Peyer's patch (tissue), 4 donors: ENCODE measurements at regions not wholly inside any gene's neighbourhood (a gene's known extent, or its start where the extent isn't known, plus 50 kb on each side); places are given as distances from the start of the nearest gene placed in this dataset.

Experiments
- DNase-seq, 3 donors: peaks; one replicate each; pipeline ENCODE4 v3.0.0-alpha.2; 2017 to 2019
- H3K27ac ChIP-seq, 4 donors: fragments of 200-600 bp; sonication (generic); one replicate each; pipeline ENCODE4 v1.5.1; 2016 to 2019
- H3K27me3 ChIP-seq, 2 donors: fragments of 200-600 bp; sonication (generic); one replicate each; pipeline ENCODE4 v1.5.1; 2019
- H3K36me3 ChIP-seq, 3 donors: fragments of 200-600 bp; sonication (generic); one replicate each; pipeline ENCODE4 v1.5.1; 2016 to 2019
- H3K4me1 ChIP-seq, 4 donors: fragments of 200-600 bp; sonication (generic); one replicate each; pipeline ENCODE4 v1.5.1; 2016 to 2019
- H3K4me3 ChIP-seq, 4 donors: fragments of 200-600 bp; sonication (generic); 1 replicate in 3 of 4; 2 replicates in 1 of 4; pipeline ENCODE4 v1.5.1; 2016 to 2019; ENCODE audit warnings: mild to moderate bottlenecking in 1 of 4
- H3K9me3 ChIP-seq, 4 donors: fragments of 200-600 bp; sonication (generic); one replicate each; pipeline ENCODE4 v1.5.1; 2016 to 2019; ENCODE audit warnings: mild to moderate bottlenecking in 1 of 4
- POLR2A ChIP-seq, 2 donors: fragments of 450-650 bp; IDR thresholded peaks; one replicate each; pipeline ENCODE4 v1.5.1; 2017; ENCODE audit warnings: antibody characterized with exemption in 2 of 2, mild to moderate bottlenecking in 2 of 2, moderate library complexity in 2 of 2
- TF ChIP-seq, protein P1 (sequence below), 6 experiments: fragments of 450-650 bp in 4 of 6; fragments of 200-600 bp in 2 of 6; sonication (generic) in 1 of 6; IDR thresholded peaks; one replicate each; pipeline ENCODE4 v1.5.1; 2017 to 2019; ENCODE audit warnings: antibody characterized with exemption in 6 of 6, mild to moderate bottlenecking in 3 of 6, moderate library complexity in 1 of 6

GRCh38 chr13:84470528-84470927 is 588.3 kb upstream of the SLITRK1 start:
- TF ChIP-seq, protein P1, sequence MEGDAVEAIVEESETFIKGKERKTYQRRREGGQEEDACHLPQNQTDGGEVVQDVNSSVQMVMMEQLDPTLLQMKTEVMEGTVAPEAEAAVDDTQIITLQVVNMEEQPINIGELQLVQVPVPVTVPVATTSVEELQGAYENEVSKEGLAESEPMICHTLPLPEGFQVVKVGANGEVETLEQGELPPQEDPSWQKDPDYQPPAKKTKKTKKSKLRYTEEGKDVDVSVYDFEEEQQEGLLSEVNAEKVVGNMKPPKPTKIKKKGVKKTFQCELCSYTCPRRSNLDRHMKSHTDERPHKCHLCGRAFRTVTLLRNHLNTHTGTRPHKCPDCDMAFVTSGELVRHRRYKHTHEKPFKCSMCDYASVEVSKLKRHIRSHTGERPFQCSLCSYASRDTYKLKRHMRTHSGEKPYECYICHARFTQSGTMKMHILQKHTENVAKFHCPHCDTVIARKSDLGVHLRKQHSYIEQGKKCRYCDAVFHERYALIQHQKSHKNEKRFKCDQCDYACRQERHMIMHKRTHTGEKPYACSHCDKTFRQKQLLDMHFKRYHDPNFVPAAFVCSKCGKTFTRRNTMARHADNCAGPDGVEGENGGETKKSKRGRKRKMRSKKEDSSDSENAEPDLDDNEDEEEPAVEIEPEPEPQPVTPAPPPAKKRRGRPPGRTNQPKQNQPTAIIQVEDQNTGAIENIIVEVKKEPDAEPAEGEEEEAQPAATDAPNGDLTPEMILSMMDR (IDR thresholded peaks at IDR 0.05), result no peak
- TF ChIP-seq POLR2A (IDR thresholded peaks at IDR 0.05), result no peak
- H3K27ac ChIP-seq, result no peak overlapping the region
- H3K4me3 ChIP-seq, result no peak overlapping the region
- H3K27me3 ChIP-seq, result no peaks in the 10 kb centered on the region
- H3K36me3 ChIP-seq, result no peaks in the 10 kb centered on the region
- DNase-seq, result no peak
- H3K4me1 ChIP-seq, result no peaks in the 10 kb centered on the region
- H3K9me3 ChIP-seq, result no peaks in the 10 kb centered on the region

DNA sequence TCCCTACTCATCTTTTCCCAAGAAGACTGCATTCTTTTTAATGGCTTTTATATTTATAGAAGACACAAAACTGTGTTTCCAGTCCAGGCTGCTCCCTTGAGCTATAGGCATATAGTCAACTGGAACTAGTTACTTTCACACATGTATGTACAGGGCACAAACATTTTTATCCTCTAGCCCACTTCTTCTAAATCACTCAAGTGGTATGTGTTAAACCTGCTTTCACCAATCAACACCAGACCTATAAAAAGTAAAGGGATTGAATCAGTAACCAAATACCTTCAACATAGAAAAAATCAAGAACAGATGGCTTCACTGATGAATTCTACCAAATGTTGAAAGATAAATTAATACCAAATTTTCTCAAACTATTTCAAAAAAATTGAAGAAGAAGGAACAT is 584.2 kb upstream of the SLITRK1 start:
- Histone ChIP-seq H3K27ac (no peak overlapping the region), H3K4me1 (no peaks in the 10 kb centered on the region), H3K36me3 (no peaks in the 10 kb centered on the region), H3K27me3 (no peaks in the 10 kb centered on the region), H3K9me3 (no peaks in the 10 kb centered on the region), H3K4me3 (no peak overlapping the region)
- TF ChIP-seq, protein P1 (IDR thresholded peaks at IDR 0.05), result no peak
- no peak for TF ChIP-seq POLR2A (IDR thresholded peaks at IDR 0.05)
- no peak for DNase-seq

DNA sequence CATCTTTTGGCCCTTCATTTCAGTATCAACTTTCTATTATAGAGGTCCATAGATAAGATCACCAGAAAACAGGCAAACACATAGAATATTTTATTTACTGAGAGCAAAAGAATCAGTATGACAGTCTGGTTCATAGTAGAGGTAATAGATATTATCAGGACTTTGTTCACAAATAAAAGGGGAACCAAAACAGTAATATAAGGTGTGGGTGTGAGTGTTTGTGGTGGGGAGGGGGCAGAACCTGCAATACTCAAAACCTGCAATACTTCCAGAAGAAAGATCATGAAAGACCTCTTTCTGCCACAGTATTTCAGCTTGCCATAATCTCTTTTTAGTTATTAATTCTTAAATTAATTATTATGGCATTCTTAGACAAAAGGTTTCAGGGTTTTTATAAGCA is 578.7 kb upstream of the SLITRK1 start:
- no peaks in the 10 kb centered on the region for H3K4me1 ChIP-seq
- no peaks in the 10 kb centered on the region for H3K27me3 ChIP-seq
- no peaks in the 10 kb centered on the region for H3K36me3 ChIP-seq
- no peak for DNase-seq
- TF ChIP-seq POLR2A (IDR thresholded peaks at IDR 0.05), result no peak
- no peaks in the 10 kb centered on the region for H3K9me3 ChIP-seq
- no peak overlapping the region for H3K27ac ChIP-seq
- no peak overlapping the region for H3K4me3 ChIP-seq

DNA sequence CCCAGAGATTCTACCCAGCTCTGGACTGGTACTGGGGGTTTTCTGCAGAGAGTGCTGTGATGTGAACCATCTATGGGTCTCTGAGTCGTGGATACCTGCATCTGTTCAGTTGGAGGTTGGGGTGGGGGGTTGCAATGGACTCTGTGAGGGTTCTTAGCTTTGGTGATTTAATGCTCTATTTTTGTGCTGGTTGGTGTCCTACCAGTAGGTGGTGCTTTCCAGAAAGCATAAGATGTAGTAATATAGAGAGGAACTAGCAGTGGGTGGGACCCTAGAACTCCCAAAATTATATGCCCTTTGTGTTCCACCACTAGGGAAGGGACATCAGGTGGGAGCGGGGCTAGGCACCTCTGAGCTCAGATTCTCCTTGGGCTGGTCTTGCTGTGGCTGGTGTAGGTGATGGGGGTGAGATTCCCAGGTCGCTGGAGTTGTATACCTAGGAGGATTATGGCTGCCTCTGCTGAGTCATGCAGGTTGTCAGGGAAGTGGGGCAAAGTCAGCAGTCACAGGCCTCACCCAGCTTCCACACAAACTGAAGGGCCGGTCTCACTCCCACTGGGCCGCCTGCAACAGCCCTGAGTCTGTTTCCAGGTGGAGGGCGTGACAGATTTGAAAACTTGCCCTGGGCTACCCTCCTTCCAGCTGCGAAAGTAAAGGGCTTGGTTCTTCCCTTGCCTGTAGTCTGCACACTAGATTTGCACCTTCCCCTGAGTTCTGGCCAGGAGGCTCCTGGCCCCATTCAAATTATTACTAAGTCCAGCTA is 573.0 kb upstream of the SLITRK1 start:
- Histone ChIP-seq H3K36me3 (no peaks in the 10 kb centered on the region), H3K27ac (no peak overlapping the region), H3K4me3 (no peak overlapping the region), H3K27me3 (no peaks in the 10 kb centered on the region), H3K9me3 (peaks cover 0 to 3% (median 0%) of the 10 kb centered on the region in 4 donors), H3K4me1 (no peaks in the 10 kb centered on the region)
- no peak for DNase-seq
- TF ChIP-seq, protein P1 (IDR thresholded peaks at IDR 0.05), result no peak
- no peak for TF ChIP-seq POLR2A (IDR thresholded peaks at IDR 0.05)

- no peak overlapping the region for H3K4me3 ChIP-seq
- TF ChIP-seq, protein P1 (IDR thresholded peaks at IDR 0.05), result no peak
- TF ChIP-seq POLR2A (IDR thresholded peaks at IDR 0.05), result no peak
These were observed 565.3 kb upstream of the SLITRK1 start for GRCh38 chr13:84447640-84447978.

GRCh38 chr13:84446972-84447639 is 564.8 kb upstream of the SLITRK1 start:
- Histone ChIP-seq H3K27ac (no peak overlapping the region), H3K9me3 (peaks cover 0 to 3% (median 0%) of the 10 kb centered on the region in 4 donors), H3K27me3 (no peaks in the 10 kb centered on the region), H3K4me3 (no peak overlapping the region), H3K4me1 (no peaks in the 10 kb centered on the region), H3K36me3 (no peaks in the 10 kb centered on the region)
- DNase-seq, result no peak
- TF ChIP-seq, protein P1 (IDR thresholded peaks at IDR 0.05), result no peak
- no peak for TF ChIP-seq POLR2A (IDR thresholded peaks at IDR 0.05)

More at GRCh38 chr13:84447640-84447978, 565.3 kb upstream of the SLITRK1 start:
- H3K27me3 ChIP-seq, result no peaks in the 10 kb centered on the region
- H3K9me3 ChIP-seq, result peaks cover 0 to 3% (median 0%) of the 10 kb centered on the region in 4 donors
- H3K4me1 ChIP-seq, result no peaks in the 10 kb centered on the region
- no peak overlapping the region for H3K27ac ChIP-seq
- H3K36me3 ChIP-seq, result no peaks in the 10 kb centered on the region
- no peak for DNase-seq
